Hepatocyte (in vitro differentiated cells): ENCODE measurements at regions not wholly inside any gene's neighbourhood (a gene's known extent, or its start where the extent isn't known, plus 50 kb on each side); places are given as distances from the start of the nearest gene placed in this dataset.

ENCODE experiments used
- DNase-seq: peaks from one replicate; pipeline ENCODE4 v3.0.0-alpha.2; 2016; ENCODE audit warnings: low spot score
- H2AFZ ChIP-seq: fragments of 200-600 bp; sonication (generic); 2 replicates; pipeline ENCODE4 v1.6.0; 2016; ENCODE audit warnings: antibody characterized with exemption, mild to moderate bottlenecking
- H3K27ac ChIP-seq: fragments of 200-600 bp; sonication (generic); 2 replicates; pipeline ENCODE4 v1.5.1; 2016; ENCODE audit warnings: mild to moderate bottlenecking
- H3K27me3 ChIP-seq: fragments of 200-600 bp; sonication (generic); 2 replicates; pipeline ENCODE4 v1.6.1; 2016
- H3K36me3 ChIP-seq: fragments of 200-600 bp; sonication (generic); replicated peaks from 2 replicates; pipeline ENCODE4 v1.5.1; 2016; ENCODE audit warnings: low read depth; ENCODE audit not compliant: insufficient read depth
- H3K4me1 ChIP-seq: fragments of 200-600 bp; sonication (generic); 2 replicates; pipeline ENCODE4 v1.5.1; 2016; ENCODE audit warnings: mild to moderate bottlenecking, moderate library complexity; ENCODE audit not compliant: insufficient read depth
- H3K4me2 ChIP-seq: fragments of 200-600 bp; sonication (generic); 2 replicates; pipeline ENCODE4 v1.6.0; 2016
- H3K4me3 ChIP-seq: fragments of 200-600 bp; sonication (generic); 2 replicates; pipeline ENCODE4 v1.5.1; 2016; ENCODE audit warnings: mild to moderate bottlenecking
- H3K79me2 ChIP-seq: fragments of 200-600 bp; sonication (generic); 2 replicates; pipeline ENCODE4 v1.6.0; 2017; ENCODE audit warnings: mild to moderate bottlenecking
- H3K9me2 ChIP-seq: fragments of 200-600 bp; sonication (generic); replicated peaks from 2 replicates; pipeline ENCODE4 v1.6.0; 2017; ENCODE audit warnings: mild to moderate bottlenecking; ENCODE audit not compliant: insufficient read depth
- H3K9me3 ChIP-seq: fragments of 200-600 bp; sonication (generic); 2 replicates; pipeline ENCODE4 v1.5.1; 2016; ENCODE audit warnings: low read depth, mild to moderate bottlenecking
- H4K20me1 ChIP-seq: fragments of 200-600 bp; sonication (generic); 2 replicates; pipeline ENCODE4 v1.6.0; 2016; ENCODE audit warnings: mild to moderate bottlenecking; ENCODE audit not compliant: insufficient read depth, poor library complexity, severe bottlenecking
- EZH2 ChIP-seq: fragments of 200-600 bp; sonication (generic); IDR thresholded peaks from 2 replicates; pipeline ENCODE4 v1.6.1; 2016; ENCODE audit warnings: antibody characterized with exemption, mild to moderate bottlenecking, borderline replicate concordance
- EZH2phosphoT487 ChIP-seq: fragments of 200-600 bp; sonication (generic); IDR thresholded peaks from one replicate; pipeline ENCODE4 v1.6.1; 2018; ENCODE audit warnings: antibody characterized with exemption, mild to moderate bottlenecking, low read depth, moderate library complexity; ENCODE audit not compliant: unreplicated experiment, severe bottlenecking
- WGBS: methylation state at CpG from one replicate; pipeline ENCODE4 v1.1.6; 2016; ENCODE audit warnings: low lambda C conversion rate; ENCODE audit errors: missing lambda C conversion rate; 5-methylcytosine and 5-hydroxymethylcytosine counted together
- TF ChIP-seq, protein P1 (sequence below): fragments of 200-600 bp; sonication (generic); IDR thresholded peaks from 2 replicates; pipeline ENCODE4 v1.5.1; 2016; ENCODE audit warnings: antibody characterized with exemption, mild to moderate bottlenecking; ENCODE audit not compliant: poor library complexity

DNA sequence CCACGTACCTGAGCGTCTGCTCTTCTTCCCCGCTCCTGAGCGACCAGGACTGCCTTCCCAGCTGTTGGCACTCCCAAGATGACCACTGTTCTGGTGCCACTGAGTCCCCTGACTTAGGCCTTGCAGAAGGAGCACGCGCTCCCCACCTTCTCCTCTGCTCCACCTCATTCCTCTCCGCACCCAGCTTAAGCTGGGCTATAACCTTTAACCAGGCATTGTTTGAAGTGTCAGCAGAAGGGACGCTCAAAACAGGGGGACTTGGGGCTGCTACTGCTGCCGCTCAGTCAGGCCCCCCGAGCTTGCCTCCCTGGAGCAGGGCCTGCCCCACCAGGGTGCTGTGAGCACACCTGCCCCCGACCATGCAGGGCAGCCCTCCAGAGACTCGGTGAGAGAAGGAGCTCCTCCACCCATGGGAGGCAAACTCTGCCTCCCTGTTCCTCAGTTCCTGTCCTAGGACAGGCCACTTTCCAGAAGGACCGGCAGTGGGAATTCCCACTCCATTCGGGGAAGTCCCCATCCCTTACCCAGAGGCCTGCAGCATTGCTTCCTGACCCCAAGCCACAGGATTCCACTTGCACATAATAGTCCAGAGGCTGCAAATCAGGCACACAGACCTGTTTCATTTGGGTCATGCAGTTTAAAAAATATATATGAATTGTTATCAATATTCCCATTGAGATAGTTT, 99.7 kb upstream of the ENPP6 start:
- no peaks in the 10 kb centered on the region for H3K9me2 ChIP-seq
- H3K27me3 ChIP-seq: no peaks in the 10 kb centered on the region
- H3K79me2 ChIP-seq: no peaks in the 10 kb centered on the region
- H2AFZ ChIP-seq: no peak overlapping the region
- H3K4me3 ChIP-seq: no peak overlapping the region
- TF ChIP-seq EZH2phosphoT487 (no peak), EZH2 (no peak)
- TF ChIP-seq, protein P1, sequence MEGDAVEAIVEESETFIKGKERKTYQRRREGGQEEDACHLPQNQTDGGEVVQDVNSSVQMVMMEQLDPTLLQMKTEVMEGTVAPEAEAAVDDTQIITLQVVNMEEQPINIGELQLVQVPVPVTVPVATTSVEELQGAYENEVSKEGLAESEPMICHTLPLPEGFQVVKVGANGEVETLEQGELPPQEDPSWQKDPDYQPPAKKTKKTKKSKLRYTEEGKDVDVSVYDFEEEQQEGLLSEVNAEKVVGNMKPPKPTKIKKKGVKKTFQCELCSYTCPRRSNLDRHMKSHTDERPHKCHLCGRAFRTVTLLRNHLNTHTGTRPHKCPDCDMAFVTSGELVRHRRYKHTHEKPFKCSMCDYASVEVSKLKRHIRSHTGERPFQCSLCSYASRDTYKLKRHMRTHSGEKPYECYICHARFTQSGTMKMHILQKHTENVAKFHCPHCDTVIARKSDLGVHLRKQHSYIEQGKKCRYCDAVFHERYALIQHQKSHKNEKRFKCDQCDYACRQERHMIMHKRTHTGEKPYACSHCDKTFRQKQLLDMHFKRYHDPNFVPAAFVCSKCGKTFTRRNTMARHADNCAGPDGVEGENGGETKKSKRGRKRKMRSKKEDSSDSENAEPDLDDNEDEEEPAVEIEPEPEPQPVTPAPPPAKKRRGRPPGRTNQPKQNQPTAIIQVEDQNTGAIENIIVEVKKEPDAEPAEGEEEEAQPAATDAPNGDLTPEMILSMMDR: no peak
- no peak for DNase-seq
- no peaks in the 10 kb centered on the region for H3K4me1 ChIP-seq
- H3K9me3 ChIP-seq: no peaks in the 10 kb centered on the region
- no peak overlapping the region for H3K27ac ChIP-seq
- H4K20me1 ChIP-seq: no peaks in the 10 kb centered on the region
- no peak overlapping the region for H3K4me2 ChIP-seq
- WGBS: 79% methylated on average over 14 of the region's 14 CpGs
- H3K36me3 ChIP-seq: no peaks in the 10 kb centered on the region

DNA sequence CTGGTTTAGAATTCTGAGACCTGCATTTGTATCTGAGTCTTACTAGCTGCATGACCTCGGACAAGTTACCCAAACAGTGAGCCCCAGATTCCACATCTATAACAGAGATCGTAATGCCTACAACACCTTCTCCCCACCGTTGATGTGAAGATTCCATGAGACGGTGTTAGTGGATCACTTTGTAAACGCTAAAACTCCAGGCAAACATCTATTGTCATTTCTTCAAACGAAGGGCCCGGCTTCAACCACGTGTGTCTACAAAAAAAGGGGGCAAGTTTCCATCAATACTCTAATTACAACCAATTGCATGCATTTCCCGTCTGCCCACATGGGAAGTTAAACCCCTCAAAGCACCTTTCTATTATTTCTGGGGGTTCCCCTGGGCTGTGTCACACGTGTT, 99.1 kb upstream of the ENPP6 start:
- Histone ChIP-seq H3K79me2 (no peaks in the 10 kb centered on the region), H3K4me2 (no peak overlapping the region)
- 77% methylated on average over 10 of the region's 10 CpGs for WGBS

DNA sequence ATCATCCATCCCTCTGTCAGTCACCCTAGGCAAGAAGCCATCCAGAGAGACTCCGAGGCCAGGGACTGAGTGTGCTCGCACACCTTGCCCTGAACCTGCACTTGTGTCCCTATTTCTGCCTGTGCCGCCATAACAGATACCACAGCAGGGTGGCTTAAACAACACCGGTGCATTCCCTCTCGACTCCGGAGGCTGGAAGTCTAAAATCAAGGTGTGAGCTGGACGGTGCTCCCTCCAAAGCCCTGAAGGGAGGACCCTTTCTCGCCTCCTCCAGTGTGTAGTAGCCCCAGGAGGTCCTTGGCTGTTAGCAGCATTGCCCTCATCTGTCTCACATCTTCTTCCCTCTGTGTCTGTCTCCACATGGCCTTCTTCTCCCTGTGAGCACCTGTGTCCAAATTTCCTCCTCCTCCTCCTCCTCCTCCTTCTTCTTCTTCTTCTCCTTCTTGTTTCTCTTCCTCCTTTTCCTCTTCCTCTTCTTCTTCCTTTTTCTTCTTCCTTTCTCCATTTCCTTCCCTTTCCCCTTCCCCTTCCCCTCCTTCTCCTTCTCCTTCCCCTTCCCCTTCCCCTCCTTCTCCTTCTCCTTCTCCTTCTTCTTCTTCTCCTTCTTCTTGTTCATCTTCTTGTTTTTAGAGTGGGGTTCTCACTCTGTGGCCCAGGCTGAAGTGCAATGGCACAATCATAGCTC, 98.1 kb upstream of the ENPP6 start:
- no peak overlapping the region for H3K4me2 ChIP-seq
- WGBS: 91% methylated on average over 8 of the region's 8 CpGs
- TF ChIP-seq EZH2: no peak
- TF ChIP-seq, protein P1: no peak
- TF ChIP-seq EZH2phosphoT487: no peak

More for the DNA sequence above, 99.1 kb upstream of the ENPP6 start:
- H3K27me3 ChIP-seq: no peaks in the 10 kb centered on the region
- H4K20me1 ChIP-seq: no peaks in the 10 kb centered on the region
- H3K36me3 ChIP-seq: no peaks in the 10 kb centered on the region
- no peaks in the 10 kb centered on the region for H3K4me1 ChIP-seq
- H2AFZ ChIP-seq: no peak overlapping the region
- H3K9me2 ChIP-seq: no peaks in the 10 kb centered on the region
- no peaks in the 10 kb centered on the region for H3K9me3 ChIP-seq
- no peak for DNase-seq
- no peak overlapping the region for H3K27ac ChIP-seq
- no peak overlapping the region for H3K4me3 ChIP-seq
- TF ChIP-seq, protein P1: no peak
- TF ChIP-seq EZH2phosphoT487: no peak
- TF ChIP-seq EZH2: no peak

More for the DNA sequence above, 98.1 kb upstream of the ENPP6 start:
- no peak for DNase-seq
- Histone ChIP-seq H3K27me3 (no peaks in the 10 kb centered on the region), H4K20me1 (no peaks in the 10 kb centered on the region), H3K9me2 (no peaks in the 10 kb centered on the region), H3K79me2 (no peaks in the 10 kb centered on the region), H3K27ac (no peak overlapping the region), H3K9me3 (no peaks in the 10 kb centered on the region), H3K4me3 (no peak overlapping the region), H3K36me3 (no peaks in the 10 kb centered on the region), H2AFZ (no peak overlapping the region), H3K4me1 (no peaks in the 10 kb centered on the region)
